Fibroblast of pulmonary artery (primary cell): ENCODE measurements at regions not wholly inside any gene's neighbourhood (a gene's known extent, or its start where the extent isn't known, plus 50 kb on each side); places are given as distances from the start of the nearest gene placed in this dataset.

Experiments used
- DNase-seq: peaks from one replicate; pipeline ENCODE4 v3.0.0-alpha.2; 2010; ENCODE audit warnings: low read depth
- H3K4me3 ChIP-seq: replicated peaks from 2 replicates; pipeline ENCODE4 v1.5.1; 2011; ENCODE audit warnings: low read depth, mild to moderate bottlenecking, control low read depth, low read length, moderate library complexity
- CTCF ChIP-seq: IDR thresholded peaks from 2 replicates; pipeline ENCODE4 v1.5.1; 2011; ENCODE audit warnings: mild to moderate bottlenecking, control low read depth, low read length, inconsistent platforms; ENCODE audit errors: missing control alignments

- no peak for TF ChIP-seq CTCF
- no peak for DNase-seq
- no peak overlapping the region for H3K4me3 ChIP-seq
Observed at GRCh38 chr22:42217752-42218280, 52.6 kb downstream of the TCF20 start.

DNA sequence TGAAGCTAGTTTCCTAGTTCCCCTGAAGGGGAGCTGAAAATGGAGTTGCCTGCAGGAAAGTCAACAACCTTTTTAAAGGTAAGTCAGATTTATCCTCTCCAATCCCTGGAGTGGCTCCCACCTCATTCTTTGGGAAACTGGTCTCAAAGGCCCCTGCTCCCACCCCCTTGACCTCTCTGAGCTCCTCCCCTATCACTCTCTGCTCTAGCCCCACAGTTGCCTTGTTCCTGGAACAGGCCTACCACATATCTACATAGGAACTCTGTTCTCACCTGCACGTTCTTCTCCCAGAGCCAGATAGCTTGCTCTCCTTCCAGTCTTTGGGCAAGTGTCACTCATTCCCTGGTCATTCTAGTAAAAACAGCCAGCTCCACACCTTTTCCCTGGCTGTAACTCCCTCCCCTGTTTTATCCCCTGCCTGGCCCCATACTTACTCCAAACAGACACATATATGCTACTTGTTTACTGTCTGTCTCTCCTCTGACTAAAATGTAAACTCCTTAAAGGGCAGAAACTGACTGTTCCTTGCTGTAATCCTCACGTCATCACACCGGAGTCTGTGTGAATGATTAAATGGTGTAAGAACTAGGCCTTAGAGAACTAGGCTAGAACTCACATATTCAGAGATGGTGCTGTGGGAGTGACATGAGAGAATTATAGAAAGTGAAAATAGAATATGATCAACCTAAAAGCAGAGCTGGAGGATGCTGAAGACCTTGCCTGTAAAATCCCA lies 53.3 kb downstream of the TCF20 start:
- H3K4me3 ChIP-seq, result no peak overlapping the region
- DNase-seq, result no peak
- no peak for TF ChIP-seq CTCF

DNA sequence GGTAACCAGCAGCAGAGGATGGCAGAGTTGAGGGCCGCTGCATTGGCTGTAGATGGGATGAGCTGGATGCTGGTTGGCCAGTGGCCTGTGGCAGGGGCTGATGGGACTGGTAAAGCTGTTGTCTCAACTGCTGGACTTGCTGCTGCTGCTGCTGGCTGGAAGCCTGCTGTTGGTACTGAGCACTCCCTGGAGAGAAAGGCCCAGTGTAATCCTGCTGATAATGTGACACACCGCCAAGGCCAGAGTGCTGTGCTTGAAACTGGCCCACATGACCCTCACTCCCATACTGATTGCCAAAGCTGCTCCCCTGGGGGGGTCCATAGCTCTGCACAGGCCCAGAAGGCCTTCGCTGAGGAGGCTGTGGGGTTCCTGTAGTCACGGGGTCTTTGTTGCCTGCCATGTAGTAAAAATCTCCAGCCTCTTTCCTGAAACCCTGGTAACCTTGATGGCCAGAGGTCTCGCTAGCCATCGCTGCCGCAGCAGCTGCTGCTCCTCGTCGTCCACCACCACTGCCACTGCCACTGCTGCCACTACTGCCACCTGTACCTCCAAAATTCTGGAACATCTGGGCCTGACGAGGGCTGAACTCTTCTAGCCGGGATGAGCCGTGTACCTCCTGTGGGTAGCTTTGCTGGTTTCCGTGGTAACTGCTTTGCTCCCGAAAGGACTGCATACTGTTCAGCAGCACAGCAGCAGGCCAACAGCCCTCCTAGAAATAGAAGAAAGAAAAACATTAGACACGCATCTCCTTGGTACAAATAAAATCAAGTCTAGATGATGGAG lies 55.6 kb downstream of the TCF20 start:
- no peak for TF ChIP-seq CTCF

GRCh38 chr22:42208362-42208761 lies 62.1 kb downstream of the TCF20 start:
- no peak for DNase-seq
- no peak overlapping the region for H3K4me3 ChIP-seq
- TF ChIP-seq CTCF, result no peak

More for the DNA sequence above, 55.6 kb downstream of the TCF20 start:
- no peak for DNase-seq
- H3K4me3 ChIP-seq, result no peak overlapping the region

- TF ChIP-seq CTCF, result no peak
- H3K4me3 ChIP-seq, result no peak overlapping the region
- no peak for DNase-seq
Observed at GRCh38 chr22:42207918-42208317, 62.5 kb downstream of the TCF20 start.

DNA sequence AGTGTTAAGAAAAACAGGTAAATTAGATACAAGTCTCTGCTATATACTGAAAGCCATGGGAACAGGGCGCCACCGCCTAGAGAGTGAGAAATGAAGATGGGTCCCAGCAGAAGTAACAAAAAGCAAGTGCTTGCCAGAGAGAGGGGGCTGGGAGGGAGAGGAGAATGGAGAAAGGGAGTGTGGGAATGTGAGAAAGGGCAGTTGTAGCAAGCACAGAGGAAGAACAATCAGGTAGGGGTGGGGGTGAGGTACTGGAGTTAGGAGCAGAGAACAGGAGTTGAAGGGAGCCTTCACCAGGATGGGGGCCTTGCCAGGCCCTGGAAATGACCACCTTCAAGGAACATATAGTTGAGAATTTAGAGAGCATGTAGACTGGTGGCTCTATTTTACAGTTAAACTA lies 66.8 kb downstream of the TCF20 start:
- H3K4me3 ChIP-seq, result no peak overlapping the region

More for the DNA sequence above, 66.8 kb downstream of the TCF20 start:
- no peak for TF ChIP-seq CTCF
- no peak for DNase-seq
